K562 (cell line): ENCODE measurements at regions not wholly inside any gene's neighbourhood (a gene's known extent, or its start where the extent isn't known, plus 50 kb on each side); places are given as distances from the start of the nearest gene placed in this dataset.

Experiments used
- ATAC-seq: fragments of 200-7000 bp; cut with Tn5 transposase; 3 replicates; pipeline ENCODE4 v1.9.1; 2020; ENCODE audit warnings: moderate library complexity
- BruUV-seq: library from RNA; stranded (reverse); fragments of 400-500 nt; replicated peaks from 2 replicates; lab custom pipeline; 2021; lab: Mats Ljungman, UMichigan
- CTCF ChIA-PET: fragments of 300-600 bp; formaldehyde crosslinking; extraction: SDS; loops from one replicate; lab custom pipeline; 2021; ENCODE audit warnings: low intra/inter-chr PET ratio; lab: Yijun Ruan, JAX
- POLR2A ChIA-PET: fragments of 300-600, 350-650 bp; sonication (Branson Sonifier 250); formaldehyde crosslinking; extraction: SDS; loops from one replicate; lab custom pipeline; 2021; ENCODE audit warnings: antibody characterized with exemption, inconsistent platforms; lab: Yijun Ruan, JAX
- DNase-seq, 4 experiments: peaks; one replicate each; pipeline versions ENCODE4 v3.0.0 to v3.0.0-alpha.2; 2011 to 2018; ENCODE audit warnings: low spot score in 3 of 4, mixed read lengths in 3 of 4; ENCODE audit errors: extremely low read depth in 1 of 4
- FAIRE-seq: peaks from 2 replicates; lab custom pipeline; 2011; peaks lifted over from hg19 to GRCh38; lab: Jason Lieb, UNC
- H2AFZ ChIP-seq: 2 replicates; pipeline ENCODE4 v1.6.0; 2011; ENCODE audit warnings: low read depth, low read length, control low read depth, inconsistent platforms
- H3K27ac ChIP-seq: fragments of 200-600 bp; 3 replicates; pipeline ENCODE4 v1.8.0; 2011; ENCODE audit warnings: low read depth, mild to moderate bottlenecking, control low read depth, inconsistent platforms, low read length, moderate library complexity, mixed read lengths; ENCODE audit errors: extremely low read depth
- H3K27me3 ChIP-seq, 2 experiments: fragments of 300-600 bp in 1 of 2; 2 replicates in 1 of 2; 3 replicates in 1 of 2; pipeline versions ENCODE4 v1.6.0 to v1.8.0; 2011; ENCODE audit warnings: inconsistent platforms in 2 of 2, low read length in 2 of 2, mild to moderate bottlenecking in 1 of 2, mixed read lengths in 1 of 2, moderate library complexity in 1 of 2; ENCODE audit not compliant: control insufficient read depth in 2 of 2, insufficient read depth in 2 of 2
- H3K36me3 ChIP-seq: fragments of 300-600 bp; 3 replicates; pipeline ENCODE4 v1.8.0; 2011; ENCODE audit warnings: mild to moderate bottlenecking, low read length, inconsistent platforms; ENCODE audit not compliant: control insufficient read depth, insufficient read depth
- H3K4me1 ChIP-seq, 2 experiments: fragments of 200-600 bp in 1 of 2; replicated peaks in 1 of 2; 2 replicates in 1 of 2; 3 replicates in 1 of 2; pipeline versions ENCODE4 v1.5.1 to v1.8.0; 2011; ENCODE audit warnings: inconsistent platforms in 2 of 2, low read length in 2 of 2, mild to moderate bottlenecking in 1 of 2, mixed read lengths in 1 of 2, moderate library complexity in 1 of 2; ENCODE audit not compliant: control insufficient read depth in 2 of 2, insufficient read depth in 2 of 2
- H3K4me2 ChIP-seq: 2 replicates; pipeline ENCODE4 v1.6.1; 2011; ENCODE audit warnings: low read length, control low read depth, inconsistent platforms, mixed read lengths; ENCODE audit not compliant: insufficient read depth
- H3K4me3 ChIP-seq: fragments of 200-600 bp; sonication (generic), shearing (Covaris generic); 2 replicates; pipeline ENCODE4 v1.5.1; 2016; ENCODE audit warnings: control low read depth, inconsistent platforms
- H3K79me2 ChIP-seq: fragments of 200-600 bp; 3 replicates; pipeline ENCODE4 v1.8.0; 2011; ENCODE audit warnings: low read length, inconsistent platforms; ENCODE audit not compliant: control insufficient read depth, insufficient read depth
- H3K9ac ChIP-seq, 2 experiments: 2 replicates each; pipeline versions ENCODE4 v1.6.0 to v1.6.1; 2011; ENCODE audit warnings: low read depth in 2 of 2, low read length in 2 of 2, control low read depth in 1 of 2, inconsistent platforms in 1 of 2, mild to moderate bottlenecking in 1 of 2, mixed read lengths in 1 of 2; ENCODE audit not compliant: insufficient read depth in 1 of 2
- H3K9me1 ChIP-seq: one replicate; pipeline ENCODE4 v1.6.0; 2011; ENCODE audit warnings: inconsistent platforms, mild to moderate bottlenecking, low read length, moderate library complexity; ENCODE audit not compliant: control insufficient read depth, insufficient read depth
- H3K9me3 ChIP-seq: replicated peaks from 2 replicates; pipeline ENCODE4 v1.5.1; 2011; ENCODE audit warnings: low read depth, low read length, inconsistent platforms; ENCODE audit not compliant: control insufficient read depth, insufficient read depth
- H4K20me1 ChIP-seq: replicated peaks from 2 replicates; pipeline ENCODE4 v1.6.1; 2011; ENCODE audit warnings: low read length, inconsistent platforms, mixed read lengths; ENCODE audit not compliant: control insufficient read depth, insufficient read depth
- MAFF ChIP-seq: IDR thresholded peaks from 2 replicates; pipeline ENCODE4 v1.6.1; 2012; ENCODE audit warnings: low read length, improper control_type of control experiment
- ZNF263 ChIP-seq: sonication (generic); formaldehyde crosslinking; IDR thresholded peaks from 2 replicates; pipeline ENCODE4 v1.8.0; 2022; ENCODE audit warnings: mild to moderate bottlenecking, missing genetic modification reagents, borderline replicate concordance
- WGBS: fragments of 100-300 bp; shearing (Covaris generic); methylation state at CpG from one replicate; pipeline ENCODE4 v1.1.6; 2016; ENCODE audit warnings: low coverage, mixed read lengths; ENCODE audit not compliant: insufficient coverage; ENCODE audit errors: missing lambda C conversion rate; 5-methylcytosine and 5-hydroxymethylcytosine counted together
- in situ Hi-C: fragments of 300-500 bp; cut with MboI; formaldehyde crosslinking; loops from 4 replicates; pipeline ENCODE4 v1.15.0; 2018; ENCODE audit warnings: inconsistent platforms, mixed read lengths
- intact Hi-C: fragments of 100-400 bp; cut with micrococcal nuclease; formaldehyde crosslinking; loops from 2 replicates; pipeline ENCODE4 v1.14.2; 2022
- TF ChIP-seq, protein P1 (sequence below): sonication (generic); formaldehyde crosslinking; IDR thresholded peaks from 2 replicates; pipeline ENCODE4 v1.8.1; 2023; ENCODE audit warnings: mild to moderate bottlenecking, missing genetic modification reagents, moderate library complexity

DNA sequence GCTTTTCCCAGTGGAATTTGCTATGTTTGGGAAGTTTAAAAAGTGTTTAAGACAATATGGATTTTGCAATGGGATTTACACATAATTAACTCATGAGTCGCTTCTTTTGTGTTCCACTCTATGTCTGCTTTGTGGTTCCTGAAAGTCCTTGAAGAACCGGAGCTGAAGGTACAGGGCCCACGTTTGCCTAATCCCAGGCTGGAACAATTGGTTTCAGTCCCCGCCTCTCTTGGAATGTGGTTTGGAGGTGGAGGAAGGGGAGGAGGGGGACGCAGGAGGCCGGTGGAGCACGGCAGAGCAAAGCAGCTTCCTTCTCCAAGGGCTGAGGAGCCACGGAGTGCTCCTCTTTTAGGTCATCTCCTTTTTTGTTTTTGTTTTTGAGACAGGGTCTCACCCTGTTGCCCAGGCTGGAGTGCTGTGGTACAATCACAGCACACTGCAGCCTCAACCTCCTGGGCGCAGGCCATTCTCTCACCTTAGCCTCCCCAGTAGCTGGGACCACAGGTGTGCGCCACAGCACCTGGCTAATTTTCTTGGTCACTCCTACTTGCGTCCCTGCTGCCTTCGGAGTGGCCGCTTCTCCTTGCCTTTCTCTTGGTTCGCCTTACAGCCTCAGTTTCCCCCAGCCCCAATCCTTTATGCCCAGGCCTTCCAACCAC, 129.5 kb upstream of the ERRFI1 start:
- BruUV-seq = no TSS peak
- H4K20me1 ChIP-seq = no peaks in the 10 kb centered on the region
- CTCF ChIA-PET = no interaction called here
- no peak overlapping the region for H2AFZ ChIP-seq
- ATAC-seq (no peak), DNase-seq (no peak), FAIRE-seq (no peak)
- 16% methylated on average over 14 of the region's 14 CpGs for WGBS
- no peaks in the 10 kb centered on the region; a peak in 1 of 5 replicates for H3K4me1 ChIP-seq
- no peak overlapping the region for H3K9ac ChIP-seq
- H3K9me1 ChIP-seq = no peaks in the 10 kb centered on the region
- peaks cover 29 to 63% of the 10 kb centered on the region in 2 experiments; a peak in 4 of 5 replicates for H3K27me3 ChIP-seq
- in situ Hi-C loops (no loop called here), intact Hi-C loops (no loop called here)
- TF ChIP-seq MAFF (no peak), ZNF263 (CRISPR knock-in tag) (peak; percentile 60)
- TF ChIP-seq, protein P1, sequence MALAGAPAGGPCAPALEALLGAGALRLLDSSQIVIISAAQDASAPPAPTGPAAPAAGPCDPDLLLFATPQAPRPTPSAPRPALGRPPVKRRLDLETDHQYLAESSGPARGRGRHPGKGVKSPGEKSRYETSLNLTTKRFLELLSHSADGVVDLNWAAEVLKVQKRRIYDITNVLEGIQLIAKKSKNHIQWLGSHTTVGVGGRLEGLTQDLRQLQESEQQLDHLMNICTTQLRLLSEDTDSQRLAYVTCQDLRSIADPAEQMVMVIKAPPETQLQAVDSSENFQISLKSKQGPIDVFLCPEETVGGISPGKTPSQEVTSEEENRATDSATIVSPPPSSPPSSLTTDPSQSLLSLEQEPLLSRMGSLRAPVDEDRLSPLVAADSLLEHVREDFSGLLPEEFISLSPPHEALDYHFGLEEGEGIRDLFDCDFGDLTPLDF = no peak
- no peak overlapping the region for H3K4me2 ChIP-seq
- POLR2A ChIA-PET = interaction anchor here (1.0 to 2.1 kb wide), 3 partner anchors 9 to 16 kb away, joined by 3 to 8 read pairs (median 4); no protein-coding TSS in a partner anchor
- H3K36me3 ChIP-seq = no peaks in the 10 kb centered on the region
- H3K9me3 ChIP-seq = 0 out of 2 replicates have a peak, but pooled peaks cover 2% of the 10 kb centered on the region
- H3K27ac ChIP-seq = no peak overlapping the region
- H3K4me3 ChIP-seq = no peak overlapping the region
- H3K79me2 ChIP-seq = no peaks in the 10 kb centered on the region
